Activated T-cell treated with anti-CD3 and anti-CD28 coated beads, Interleukin-2, amount 50 U/mL, for 1 hour (primary cell): ENCODE measurements at regions not wholly inside any gene's neighbourhood (a gene's known extent, or its start where the extent isn't known, plus 50 kb on each side); places are given as distances from the start of the nearest gene placed in this dataset.
A peak's percentile ranks its signal among the peaks of the same experiment; 100 is the strongest.
"Not testable (repeated sequence)": the region's sequence is repeated elsewhere in the genome, so short reads cannot be mapped to it uniquely, and the experiment has no call there.

Source experiments
- DNase-seq: peaks from one replicate; pipeline ENCODE4 v3.0.0-alpha.2; 2020

GRCh38 chr7:3138206-3138605 is 94.5 kb upstream of the CARD11 start:
- no peak for DNase-seq

- DNase-seq, result no peak
These were observed 95.3 kb upstream of the CARD11 start for GRCh38 chr7:3138997-3139396.

GRCh38 chr7:3140834-3141233 is 97.2 kb upstream of the CARD11 start:
- DNase-seq, result no peak

GRCh38 chr7:3141326-3141725 is 97.7 kb upstream of the CARD11 start:
- no peak for DNase-seq

- DNase-seq, result no peak
These were observed 100.5 kb upstream of the CARD11 start for GRCh38 chr7:3143869-3144775.

- not testable (repeated sequence) for DNase-seq
These were observed 101.1 kb upstream of the CARD11 start for GRCh38 chr7:3144776-3145125.

- no peak for DNase-seq
These were observed 103.0 kb upstream of the CARD11 start for GRCh38 chr7:3146571-3147226.

GRCh38 chr7:3148471-3148870 is 104.8 kb upstream of the CARD11 start:
- DNase-seq, result not testable (repeated sequence)

- DNase-seq, result no peak
These were observed 105.7 kb upstream of the CARD11 start for GRCh38 chr7:3149231-3149995.

- no peak for DNase-seq
These were observed 106.4 kb upstream of the CARD11 start for GRCh38 chr7:3150027-3150426.

GRCh38 chr7:3151784-3152183 is 108.1 kb upstream of the CARD11 start:
- no peak for DNase-seq

- DNase-seq, result no peak
These were observed 109.0 kb upstream of the CARD11 start for GRCh38 chr7:3152714-3153113.

- DNase-seq, result no peak
These were observed 109.5 kb upstream of the CARD11 start for GRCh38 chr7:3153118-3153517.

- DNase-seq, result no peak
These were observed 110.7 kb upstream of the CARD11 start for GRCh38 chr7:3154317-3154716.

GRCh38 chr7:3154881-3155494 is 111.3 kb upstream of the CARD11 start:
- peak; percentile 39 for DNase-seq

- no peak for DNase-seq
These were observed 112.8 kb upstream of the CARD11 start for GRCh38 chr7:3156508-3156907.

GRCh38 chr7:3157566-3158287 is 114.1 kb upstream of the CARD11 start:
- DNase-seq, result no peak

GRCh38 chr7:3158341-3158760 is 114.7 kb upstream of the CARD11 start:
- no peak for DNase-seq

GRCh38 chr7:3159039-3159438 is 115.4 kb upstream of the CARD11 start:
- no peak for DNase-seq

GRCh38 chr7:3159445-3159844 is 115.8 kb upstream of the CARD11 start:
- no peak for DNase-seq

GRCh38 chr7:3159926-3160325 is 116.3 kb upstream of the CARD11 start:
- not testable (repeated sequence) for DNase-seq

GRCh38 chr7:3162289-3162688 is 118.6 kb upstream of the CARD11 start:
- no peak for DNase-seq
